ENCODE measurements at regions not wholly inside any gene's neighbourhood (a gene's known extent, or its start where the extent isn't known, plus 50 kb on each side); places are given as distances from the start of the nearest gene placed in this dataset.

DNA sequence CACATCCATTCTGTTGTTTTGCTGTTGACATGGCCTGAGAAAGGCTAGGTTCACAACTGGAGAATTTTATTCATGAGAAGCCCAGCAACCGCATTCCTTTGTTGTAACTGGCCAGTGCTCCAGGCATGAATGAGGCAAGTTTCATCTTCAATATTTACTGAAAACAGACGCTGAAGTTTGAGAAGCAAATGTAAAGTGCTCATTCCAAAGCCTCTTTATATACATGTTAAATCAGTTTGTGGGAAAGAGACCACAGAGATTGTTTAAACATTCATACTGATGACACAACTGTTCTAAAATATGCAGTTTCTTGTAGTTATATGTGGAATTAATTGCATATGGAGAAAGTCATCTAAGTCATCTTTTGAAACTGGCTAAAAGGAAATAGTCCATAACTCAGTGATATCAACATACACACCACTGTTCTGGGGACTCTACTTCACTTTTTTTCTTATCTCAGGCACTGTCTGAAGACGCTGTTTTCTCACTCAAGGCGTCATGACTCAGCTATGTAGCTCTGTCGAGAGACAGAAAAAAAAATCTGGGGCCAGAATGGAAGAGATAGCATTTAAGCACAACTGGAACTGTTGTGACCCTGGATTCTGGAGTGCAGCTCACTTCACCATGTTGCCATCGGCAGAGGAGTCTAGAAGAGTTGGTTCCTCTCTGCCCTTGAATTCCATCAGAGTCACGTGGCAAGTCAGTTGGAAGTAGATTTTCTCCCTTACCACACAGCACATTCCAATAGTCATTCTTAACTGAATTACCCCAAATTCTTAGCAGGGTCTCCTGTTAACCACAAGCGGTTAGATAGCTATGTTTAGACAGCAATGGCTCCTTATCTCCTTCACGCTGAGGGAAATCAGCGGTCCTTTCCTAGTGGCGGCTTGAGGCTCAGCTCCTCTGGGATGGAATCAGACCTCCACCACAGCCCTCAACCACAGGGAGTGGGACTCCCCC is 258.4 kb upstream of the HMGA2 start:
- Mint-ChIP-seq H3K27me3 (peaks cover 11% of the 10 kb centered on the region), H3K9me3 (no peaks in the 10 kb centered on the region), H3K27ac (no peak overlapping the region), H3K4me3 (no peak overlapping the region), H3K4me1 (no peaks in the 10 kb centered on the region), H3K36me3 (ENCODE audit: low read depth) (no peaks in the 10 kb centered on the region)
- DNase-seq (no peak), ATAC-seq (ENCODE audit: low read depth) (no peak)
- TF ChIP-seq, protein P1, sequence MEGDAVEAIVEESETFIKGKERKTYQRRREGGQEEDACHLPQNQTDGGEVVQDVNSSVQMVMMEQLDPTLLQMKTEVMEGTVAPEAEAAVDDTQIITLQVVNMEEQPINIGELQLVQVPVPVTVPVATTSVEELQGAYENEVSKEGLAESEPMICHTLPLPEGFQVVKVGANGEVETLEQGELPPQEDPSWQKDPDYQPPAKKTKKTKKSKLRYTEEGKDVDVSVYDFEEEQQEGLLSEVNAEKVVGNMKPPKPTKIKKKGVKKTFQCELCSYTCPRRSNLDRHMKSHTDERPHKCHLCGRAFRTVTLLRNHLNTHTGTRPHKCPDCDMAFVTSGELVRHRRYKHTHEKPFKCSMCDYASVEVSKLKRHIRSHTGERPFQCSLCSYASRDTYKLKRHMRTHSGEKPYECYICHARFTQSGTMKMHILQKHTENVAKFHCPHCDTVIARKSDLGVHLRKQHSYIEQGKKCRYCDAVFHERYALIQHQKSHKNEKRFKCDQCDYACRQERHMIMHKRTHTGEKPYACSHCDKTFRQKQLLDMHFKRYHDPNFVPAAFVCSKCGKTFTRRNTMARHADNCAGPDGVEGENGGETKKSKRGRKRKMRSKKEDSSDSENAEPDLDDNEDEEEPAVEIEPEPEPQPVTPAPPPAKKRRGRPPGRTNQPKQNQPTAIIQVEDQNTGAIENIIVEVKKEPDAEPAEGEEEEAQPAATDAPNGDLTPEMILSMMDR (IDR thresholded peaks at IDR 0.05): no peak
- intact Hi-C loops (cut with micrococcal nuclease): no loop called here
- ChIA-PET POLR2A (no interaction called here), CTCF (interaction anchor here (1.7 kb wide), 1 partner anchor 9 kb away, joined by 4 read pairs; no protein-coding TSS in a partner anchor)

DNA sequence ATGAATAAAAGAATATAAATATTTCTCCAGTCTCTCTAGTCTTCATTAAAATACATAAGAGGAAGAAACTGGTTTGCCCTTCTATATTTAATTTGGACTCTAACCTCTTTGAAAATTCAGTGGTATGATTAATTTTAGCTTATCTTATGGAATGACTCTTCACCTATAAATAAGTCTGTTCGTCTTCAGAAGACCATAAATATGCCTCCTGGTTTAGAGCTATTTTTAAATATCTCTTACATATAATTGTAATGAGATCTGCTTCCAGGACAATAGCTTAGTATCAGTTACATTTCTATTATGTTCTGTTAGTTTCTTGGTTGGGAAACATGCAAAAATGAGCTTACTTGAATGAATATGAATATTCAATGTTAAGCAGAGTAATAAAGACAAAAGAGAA is 257.5 kb upstream of the HMGA2 start:
- Mint-ChIP-seq H3K4me3 (no peak overlapping the region), H3K9me3 (no peaks in the 10 kb centered on the region), H3K27ac (no peak overlapping the region), H3K27me3 (peaks cover 8% of the 10 kb centered on the region), H3K4me1 (no peaks in the 10 kb centered on the region), H3K36me3 (ENCODE audit: low read depth) (no peaks in the 10 kb centered on the region)
- ChIA-PET CTCF (interaction anchor here (1.7 kb wide), 1 partner anchor 10 kb away, joined by 4 read pairs; no protein-coding TSS in a partner anchor), POLR2A (no interaction called here)
- DNase-seq (no peak), ATAC-seq (ENCODE audit: low read depth) (no peak)
- intact Hi-C loops (cut with micrococcal nuclease): no loop called here
- TF ChIP-seq, protein P1 (IDR thresholded peaks at IDR 0.05): no peak

DNA sequence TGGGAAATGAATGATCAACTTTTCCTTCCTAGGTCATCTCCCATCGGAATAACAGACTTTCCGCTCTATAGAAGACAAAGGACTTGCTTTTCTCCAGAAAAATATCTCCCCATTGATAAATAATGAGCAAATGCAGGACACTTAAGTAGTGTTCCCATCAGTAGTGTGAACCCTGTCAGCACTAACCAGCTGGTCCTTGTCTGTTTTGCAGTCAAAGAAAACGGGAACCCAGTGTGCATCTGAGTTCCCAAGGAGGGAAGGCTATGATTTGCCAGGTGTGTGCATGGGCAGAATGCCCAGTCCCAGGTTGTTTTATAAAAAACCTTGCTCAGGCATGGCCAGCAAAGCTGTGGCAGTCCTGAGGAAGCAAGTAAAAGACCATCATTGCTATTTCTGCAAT is 256.5 kb upstream of the HMGA2 start:
- no peak overlapping the region for H3K27ac Mint-ChIP-seq

DNA sequence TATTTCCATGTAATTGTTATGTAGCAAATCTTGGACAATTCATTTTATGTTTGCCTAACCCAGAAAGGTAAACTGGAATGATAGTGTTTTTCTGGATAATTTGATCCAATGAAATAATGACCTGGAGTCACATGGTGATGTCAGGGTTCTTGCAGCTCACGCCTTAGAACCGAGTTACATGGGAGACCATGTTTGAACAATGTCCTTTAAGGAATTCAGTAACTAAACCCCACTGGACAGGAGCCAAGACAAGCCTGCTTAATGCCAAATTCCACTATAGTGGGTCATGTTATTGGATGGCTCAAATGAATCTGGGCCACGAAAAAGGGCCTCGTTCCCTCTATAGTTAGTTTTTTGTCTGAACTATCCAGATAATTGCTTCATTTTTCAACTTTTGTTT is 255.8 kb upstream of the HMGA2 start:
- TF ChIP-seq, protein P1 (IDR thresholded peaks at IDR 0.05): no peak
- POLR2A ChIA-PET: no interaction called here
- CTCF ChIA-PET: no interaction called here
- Mint-ChIP-seq H3K27me3 (peaks cover 10% of the 10 kb centered on the region), H3K27ac (no peak overlapping the region), H3K9me3 (peaks cover 6% of the 10 kb centered on the region), H3K4me1 (no peaks in the 10 kb centered on the region), H3K36me3 (ENCODE audit: low read depth) (no peaks in the 10 kb centered on the region), H3K4me3 (no peak overlapping the region)
- ATAC-seq (ENCODE audit: low read depth): no peak
- no peak for DNase-seq
- intact Hi-C loops (cut with micrococcal nuclease): no loop called here

More for the DNA sequence above, 256.5 kb upstream of the HMGA2 start:
- Mint-ChIP-seq H3K4me1 (no peaks in the 10 kb centered on the region), H3K36me3 (ENCODE audit: low read depth) (no peaks in the 10 kb centered on the region), H3K27me3 (peaks cover 10% of the 10 kb centered on the region), H3K4me3 (no peak overlapping the region), H3K9me3 (no peaks in the 10 kb centered on the region)
- ATAC-seq (ENCODE audit: low read depth): no peak
- TF ChIP-seq, protein P1 (IDR thresholded peaks at IDR 0.05): no peak
- ChIA-PET CTCF (no interaction called here), POLR2A (no interaction called here)
- intact Hi-C loops (cut with micrococcal nuclease): no loop called here
- no peak for DNase-seq

DNA sequence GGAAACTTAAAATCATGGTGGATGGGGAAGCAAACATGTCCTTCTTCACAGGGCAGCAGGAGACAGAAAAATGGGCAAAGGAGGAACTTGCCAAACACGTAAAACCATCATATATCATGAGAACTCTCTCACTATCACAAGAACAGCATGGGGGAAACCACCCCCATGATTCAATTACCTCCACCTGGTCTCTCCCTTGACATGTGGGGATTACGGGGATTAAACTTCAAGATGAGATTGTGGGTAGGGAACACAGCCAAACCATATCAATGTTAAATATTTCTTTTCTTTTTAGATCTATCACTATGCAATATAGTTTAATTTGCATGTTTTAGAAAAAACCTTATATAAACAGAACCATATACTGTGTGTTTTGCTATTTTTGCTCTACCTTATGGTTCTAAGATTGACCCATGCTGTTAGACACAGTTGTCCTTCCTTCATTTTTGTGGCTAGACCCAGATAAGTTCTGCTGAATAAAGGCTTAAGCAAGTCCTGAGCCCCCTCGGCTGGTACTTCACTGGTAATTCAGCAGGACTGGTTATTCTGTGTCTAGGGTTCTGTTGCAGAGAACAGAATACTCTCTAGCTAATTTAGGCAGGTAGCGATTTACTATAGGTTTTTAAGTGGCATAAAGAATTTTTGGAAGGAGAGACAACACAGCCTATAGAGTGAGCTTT is 253.7 kb upstream of the HMGA2 start:
- DNase-seq (no peak), ATAC-seq (ENCODE audit: low read depth) (no peak)
- Mint-ChIP-seq H3K4me1 (no peaks in the 10 kb centered on the region), H3K27ac (no peak overlapping the region), H3K9me3 (peaks cover 20% of the 10 kb centered on the region), H3K4me3 (no peak overlapping the region), H3K27me3 (peaks cover 10% of the 10 kb centered on the region), H3K36me3 (ENCODE audit: low read depth) (no peaks in the 10 kb centered on the region)
- intact Hi-C loops (cut with micrococcal nuclease): no loop called here
- CTCF ChIA-PET: no interaction called here
- TF ChIP-seq, protein P1 (IDR thresholded peaks at IDR 0.05): no peak
- POLR2A ChIA-PET: no interaction called here
